OCI-LY7 (cell line): ENCODE measurements at regions not wholly inside any gene's neighbourhood (a gene's known extent, or its start where the extent isn't known, plus 50 kb on each side); places are given as distances from the start of the nearest gene placed in this dataset.
"Not testable (repeated sequence)": the region's sequence is repeated elsewhere in the genome, so short reads cannot be mapped to it uniquely, and the experiment has no call there.

Source experiments
- BruUV-seq: library from RNA; stranded (reverse); fragments of 400-500 nt; replicated peaks from 2 replicates; lab custom pipeline; 2021; lab: Mats Ljungman, UMichigan
- CTCF ChIA-PET: fragments of 300-600 bp; sonication (Branson Sonifier 250); formaldehyde crosslinking; loops from one replicate; lab custom pipeline; 2022; ENCODE audit warnings: antibody characterized with exemption; ENCODE audit not compliant: unreplicated experiment; lab: Charles Lee
- POLR2A ChIA-PET: fragments of 300-600 bp; sonication (Branson Sonifier 250); formaldehyde crosslinking; loops from one replicate; lab custom pipeline; 2022; ENCODE audit warnings: antibody characterized with exemption; lab: Charles Lee
- DNase-seq: peaks from one replicate; pipeline ENCODE4 v3.0.0-alpha.2; 2015; ENCODE audit warnings: low spot score
- H2AFZ ChIP-seq: fragments of 200-600 bp; sonication (generic), shearing (Covaris generic); 2 replicates; pipeline ENCODE4 v1.6.1; 2014; ENCODE audit warnings: mild to moderate bottlenecking, antibody characterized with exemption, low read length, moderate library complexity
- H3K27ac ChIP-seq: fragments of 200-600 bp; sonication (generic); 2 replicates; pipeline ENCODE4 v1.5.1; 2014; ENCODE audit warnings: mixed run types, low read depth, mild to moderate bottlenecking, moderate library complexity, low read length, inconsistent platforms; ENCODE audit not compliant: poor library complexity, severe bottlenecking
- H3K36me3 ChIP-seq: fragments of 200-600 bp; sonication (generic); 2 replicates; pipeline ENCODE4 v1.6.1; 2014; ENCODE audit warnings: mild to moderate bottlenecking, antibody characterized with exemption, low read length, moderate library complexity, mixed read lengths; ENCODE audit not compliant: insufficient read depth
- H3K4me1 ChIP-seq: fragments of 200-600 bp; sonication (generic); 2 replicates; pipeline ENCODE4 v1.5.1; 2014; ENCODE audit warnings: mild to moderate bottlenecking, low read length; ENCODE audit not compliant: insufficient read depth, poor library complexity, severe bottlenecking
- H3K4me2 ChIP-seq: fragments of 200-600 bp; sonication (generic); 2 replicates; pipeline ENCODE4 v1.6.1; 2014; ENCODE audit warnings: mild to moderate bottlenecking, low read length
- H3K4me3 ChIP-seq: fragments of 200-600 bp; sonication (generic); 2 replicates; pipeline ENCODE4 v1.5.1; 2014; ENCODE audit warnings: mild to moderate bottlenecking, low read depth, low read length; ENCODE audit not compliant: poor library complexity, severe bottlenecking
- H3K79me2 ChIP-seq: fragments of 200-600 bp; sonication (generic); 2 replicates; pipeline ENCODE4 v1.6.1; 2016; ENCODE audit warnings: low read depth, mild to moderate bottlenecking, low read length, moderate library complexity, mixed read lengths; ENCODE audit not compliant: insufficient read depth
- H3K9me2 ChIP-seq: fragments of 200-600 bp; sonication (generic); 2 replicates; pipeline ENCODE4 v1.6.1; 2016; ENCODE audit warnings: mild to moderate bottlenecking, low read length, mixed read lengths; ENCODE audit not compliant: insufficient read depth
- H3K9me3 ChIP-seq: fragments of 200-600 bp; sonication (generic); 2 replicates; pipeline ENCODE4 v1.6.1; 2014; ENCODE audit warnings: mild to moderate bottlenecking, mixed run types, low read length, mixed read lengths
- H4K20me1 ChIP-seq: fragments of 200-600 bp; sonication (generic); 2 replicates; pipeline ENCODE4 v1.6.1; 2014; ENCODE audit warnings: mild to moderate bottlenecking, antibody characterized with exemption, low read length, moderate library complexity, mixed read lengths; ENCODE audit not compliant: insufficient read depth
- EZH2phosphoT487 ChIP-seq: fragments of 200-600 bp; sonication (generic); IDR thresholded peaks from 2 replicates; pipeline ENCODE4 v1.6.1; 2018; ENCODE audit warnings: low read depth, borderline replicate concordance, mild to moderate bottlenecking, mixed run types, antibody characterized with exemption, low read length, moderate library complexity, mixed read lengths
- intact Hi-C: fragments of 100-400 bp; cut with micrococcal nuclease; formaldehyde crosslinking; loops from one replicate; pipeline ENCODE4 v1.10.0; 2022; ENCODE audit not compliant: unreplicated experiment
- TF ChIP-seq, protein P1 (sequence below): fragments of 200-600 bp; sonication (generic); conservative IDR thresholded peaks from 2 replicates; pipeline ENCODE4 v1.5.1; 2014; ENCODE audit warnings: mild to moderate bottlenecking, antibody characterized with exemption, low read length, moderate library complexity, mixed read lengths

DNA sequence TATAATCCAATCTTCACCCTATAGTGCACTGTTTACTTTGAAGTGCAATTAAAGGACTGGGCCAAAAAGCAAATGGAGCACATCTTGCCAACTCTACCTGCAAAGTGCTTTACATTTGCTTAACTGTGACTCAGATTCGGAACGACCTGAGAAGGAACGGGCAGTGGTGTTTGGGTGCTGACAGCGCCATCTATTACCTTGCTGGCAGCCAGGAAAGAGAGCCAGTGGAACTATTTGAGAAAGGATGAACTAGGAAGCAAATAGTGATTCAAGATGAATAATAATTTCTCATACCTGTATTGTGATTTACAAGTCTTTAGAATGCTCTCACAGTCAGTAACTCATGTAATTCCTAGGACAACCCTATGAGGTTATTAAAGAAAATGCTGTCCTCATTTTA lies 312.9 kb downstream of the PDCD6IP start:
- Histone ChIP-seq H3K4me1 (peaks cover 44% of the 10 kb centered on the region), H4K20me1 (no peaks in the 10 kb centered on the region), H3K27ac (no peak overlapping the region), H3K9me3 (no peaks in the 10 kb centered on the region), H3K36me3 (no peaks in the 10 kb centered on the region), H3K4me2 (no peak overlapping the region), H3K79me2 (no peaks in the 10 kb centered on the region), H3K4me3 (no peak overlapping the region), H2AFZ (no peak overlapping the region), H3K9me2 (no peaks in the 10 kb centered on the region; the same call in 1 of the 2 replicates)
- ChIA-PET CTCF (no interaction called here), POLR2A (no interaction called here)
- intact Hi-C loops: no loop called here
- DNase-seq: no peak
- no TSS peak for BruUV-seq
- TF ChIP-seq, protein P1, sequence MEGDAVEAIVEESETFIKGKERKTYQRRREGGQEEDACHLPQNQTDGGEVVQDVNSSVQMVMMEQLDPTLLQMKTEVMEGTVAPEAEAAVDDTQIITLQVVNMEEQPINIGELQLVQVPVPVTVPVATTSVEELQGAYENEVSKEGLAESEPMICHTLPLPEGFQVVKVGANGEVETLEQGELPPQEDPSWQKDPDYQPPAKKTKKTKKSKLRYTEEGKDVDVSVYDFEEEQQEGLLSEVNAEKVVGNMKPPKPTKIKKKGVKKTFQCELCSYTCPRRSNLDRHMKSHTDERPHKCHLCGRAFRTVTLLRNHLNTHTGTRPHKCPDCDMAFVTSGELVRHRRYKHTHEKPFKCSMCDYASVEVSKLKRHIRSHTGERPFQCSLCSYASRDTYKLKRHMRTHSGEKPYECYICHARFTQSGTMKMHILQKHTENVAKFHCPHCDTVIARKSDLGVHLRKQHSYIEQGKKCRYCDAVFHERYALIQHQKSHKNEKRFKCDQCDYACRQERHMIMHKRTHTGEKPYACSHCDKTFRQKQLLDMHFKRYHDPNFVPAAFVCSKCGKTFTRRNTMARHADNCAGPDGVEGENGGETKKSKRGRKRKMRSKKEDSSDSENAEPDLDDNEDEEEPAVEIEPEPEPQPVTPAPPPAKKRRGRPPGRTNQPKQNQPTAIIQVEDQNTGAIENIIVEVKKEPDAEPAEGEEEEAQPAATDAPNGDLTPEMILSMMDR: no peak
- no peak for TF ChIP-seq EZH2phosphoT487

DNA sequence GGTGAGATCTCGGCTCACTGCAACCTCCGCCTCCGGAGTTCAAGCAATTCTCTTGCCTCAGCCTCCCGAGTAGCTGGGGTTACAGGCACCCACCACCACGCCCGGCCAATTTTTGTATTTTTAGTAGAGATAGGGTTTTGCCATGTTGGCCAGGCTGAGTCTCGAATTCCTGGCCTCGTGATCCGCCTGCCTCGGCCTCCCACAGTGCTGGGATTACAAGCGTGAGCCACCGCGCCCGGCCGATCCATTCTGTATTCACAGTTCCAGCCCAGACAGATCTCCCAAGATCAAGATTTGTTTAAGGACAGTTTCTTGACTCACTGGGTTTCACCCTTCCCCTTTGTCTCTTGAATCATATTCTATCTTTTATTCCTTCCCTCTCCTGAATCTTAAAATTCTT lies 313.8 kb downstream of the PDCD6IP start:
- H3K9me3 ChIP-seq, H3K4me2 ChIP-seq, H3K4me3 ChIP-seq, DNase-seq, H3K79me2 ChIP-seq, H3K9me2 ChIP-seq, H4K20me1 ChIP-seq, H3K27ac ChIP-seq, H2AFZ ChIP-seq, CTCF ChIA-PET, BruUV-seq, intact Hi-C loops, H3K36me3 ChIP-seq: not testable (repeated sequence)
- H3K4me1 ChIP-seq: peaks cover 37% of the 10 kb centered on the region
- POLR2A ChIA-PET: interaction anchor here (0.7 kb wide), 1 partner anchor 11 kb away, joined by 4 read pairs; no protein-coding TSS in a partner anchor

DNA sequence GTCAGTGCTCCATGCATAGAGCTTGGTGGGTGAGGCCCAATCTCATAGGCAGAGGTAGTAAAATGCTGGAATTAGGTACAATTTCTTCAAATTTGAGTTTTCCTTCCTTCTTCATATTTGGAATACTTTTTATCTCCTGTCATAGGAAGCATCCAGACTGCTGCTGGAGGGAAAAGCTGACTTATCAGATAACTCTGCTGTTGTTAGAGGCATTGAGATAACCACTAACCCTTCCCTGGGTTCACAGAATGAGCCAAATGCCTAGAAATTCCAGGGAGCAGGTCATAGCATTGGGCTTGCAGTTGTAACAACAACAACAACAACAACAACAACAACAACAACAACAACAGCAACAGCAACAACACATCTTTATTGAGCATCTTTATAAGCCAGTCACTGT lies 332.7 kb downstream of the PDCD6IP start:
- Histone ChIP-seq H3K36me3 (no peaks in the 10 kb centered on the region), H3K4me3 (no peak overlapping the region), H3K9me3 (no peaks in the 10 kb centered on the region; the same call in 1 of the 2 replicates), H3K9me2 (no peaks in the 10 kb centered on the region), H3K27ac (no peak overlapping the region), H3K79me2 (no peaks in the 10 kb centered on the region), H4K20me1 (no peaks in the 10 kb centered on the region), H3K4me1 (no peaks in the 10 kb centered on the region), H2AFZ (no peak overlapping the region), H3K4me2 (no peak overlapping the region)
- ChIA-PET CTCF (interaction anchor here (1.6 kb wide), 1 partner anchor 248 kb away, joined by 5 read pairs; no protein-coding TSS in a partner anchor), POLR2A (no interaction called here)
- DNase-seq: no peak
- no TSS peak for BruUV-seq
- intact Hi-C loops: no loop called here
- TF ChIP-seq, protein P1: no peak
- no peak for TF ChIP-seq EZH2phosphoT487
